GM08714 (cell line): ENCODE measurements at regions not wholly inside any gene's neighbourhood (a gene's known extent, or its start where the extent isn't known, plus 50 kb on each side); places are given as distances from the start of the nearest gene placed in this dataset.
"Not testable (repeated sequence)": the region's sequence is repeated elsewhere in the genome, so short reads cannot be mapped to it uniquely, and the experiment has no call there.

Source experiments
- H3K4me3 ChIP-seq: fragments of 200-500 bp; sonication (Bioruptor generic); 2 replicates; pipeline ENCODE4 v1.5.1; 2014; ENCODE audit warnings: mild to moderate bottlenecking, low read length, inconsistent platforms
- ZNF274 ChIP-seq: IDR thresholded peaks from 2 replicates; pipeline ENCODE4 v1.6.1; 2012; ENCODE audit warnings: mild to moderate bottlenecking, low read depth, low read length

GRCh38 chr13:22960827-22961226 lies 220.0 kb upstream of the SGCG start:
- no peak for TF ChIP-seq ZNF274
- H3K4me3 ChIP-seq = no peak overlapping the region

GRCh38 chr13:22961342-22961741 lies 219.4 kb upstream of the SGCG start:
- H3K4me3 ChIP-seq = not testable (repeated sequence)

GRCh38 chr13:22961835-22962537 lies 218.8 kb upstream of the SGCG start:
- TF ChIP-seq ZNF274 = no peak
- H3K4me3 ChIP-seq = no peak overlapping the region

- H3K4me3 ChIP-seq = not testable (repeated sequence)
Observed at GRCh38 chr13:22963384-22964053, 217.3 kb upstream of the SGCG start.

GRCh38 chr13:22964245-22964966 lies 216.4 kb upstream of the SGCG start:
- no peak for TF ChIP-seq ZNF274
- H3K4me3 ChIP-seq = no peak overlapping the region

- H3K4me3 ChIP-seq = not testable (repeated sequence)
Observed at GRCh38 chr13:22965011-22965857, 215.5 kb upstream of the SGCG start.

- H3K4me3 ChIP-seq = not testable (repeated sequence)
Observed at GRCh38 chr13:22965858-22966239, 214.9 kb upstream of the SGCG start.

GRCh38 chr13:22966753-22967152 lies 214.0 kb upstream of the SGCG start:
- not testable (repeated sequence) for H3K4me3 ChIP-seq

- no peak for TF ChIP-seq ZNF274
- no peak overlapping the region for H3K4me3 ChIP-seq
Observed at GRCh38 chr13:22967669-22968068, 213.1 kb upstream of the SGCG start.

GRCh38 chr13:22979952-22980351 lies 200.8 kb upstream of the SGCG start:
- H3K4me3 ChIP-seq = no peak overlapping the region
- no peak for TF ChIP-seq ZNF274

GRCh38 chr13:22980936-22981335 lies 199.8 kb upstream of the SGCG start:
- no peak overlapping the region for H3K4me3 ChIP-seq
- no peak for TF ChIP-seq ZNF274

- TF ChIP-seq ZNF274 = no peak
- H3K4me3 ChIP-seq = no peak overlapping the region
Observed at GRCh38 chr13:22993148-22993547, 187.6 kb upstream of the SGCG start.

GRCh38 chr13:23003446-23003845 lies 177.3 kb upstream of the SGCG start:
- no peak overlapping the region for H3K4me3 ChIP-seq
- TF ChIP-seq ZNF274 = no peak

- no peak for TF ChIP-seq ZNF274
- H3K4me3 ChIP-seq = no peak overlapping the region
Observed at GRCh38 chr13:23007426-23007825, 173.4 kb upstream of the SGCG start.

- TF ChIP-seq ZNF274 = no peak
- no peak overlapping the region for H3K4me3 ChIP-seq
Observed at GRCh38 chr13:23018143-23018542, 162.6 kb upstream of the SGCG start.
